ENCODE measurements at regions not wholly inside any gene's neighbourhood (a gene's known extent, or its start where the extent isn't known, plus 50 kb on each side); places are given as distances from the start of the nearest gene placed in this dataset.

DNA sequence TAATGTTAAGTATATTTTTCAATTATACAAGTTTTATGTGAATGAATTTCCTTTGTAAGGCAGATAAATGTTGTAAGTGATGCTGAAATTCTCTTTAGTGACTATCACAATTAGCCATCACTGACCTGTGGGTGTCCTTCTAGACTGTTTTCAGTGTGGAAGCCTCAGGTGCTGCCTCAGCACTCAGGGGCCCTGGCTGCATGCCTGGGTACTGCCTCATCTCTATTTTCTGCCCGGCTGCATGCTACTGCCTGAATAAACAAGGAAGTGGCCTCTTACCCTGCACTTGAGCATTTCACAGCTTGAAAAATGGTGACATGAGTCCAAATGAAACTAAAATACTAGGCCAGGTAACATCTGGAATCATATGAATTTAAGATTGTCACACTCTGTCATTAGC, 787.6 kb upstream of the SALL3 start:
- intact Hi-C loops (cut with micrococcal nuclease) = no loop called here

DNA sequence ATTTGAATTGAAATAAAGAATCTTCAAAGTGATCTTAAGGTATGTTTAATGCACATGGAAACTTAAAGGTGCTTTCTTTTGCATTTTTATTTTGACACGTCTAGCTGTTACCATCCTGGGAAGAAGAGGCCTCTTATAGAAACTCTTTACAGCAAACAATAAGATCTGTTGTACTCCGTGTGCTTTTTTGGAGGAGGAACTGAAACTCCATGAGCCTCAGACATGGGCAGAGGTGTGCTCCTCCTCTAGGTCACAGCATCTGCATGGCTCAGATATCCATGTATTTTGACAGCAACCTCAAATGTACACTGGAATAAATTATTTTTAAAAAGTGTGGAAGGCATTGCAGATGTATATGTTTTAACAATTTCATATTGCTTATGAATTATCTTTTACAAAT, 783.3 kb upstream of the SALL3 start:
- intact Hi-C loops (cut with micrococcal nuclease) = no loop called here

DNA sequence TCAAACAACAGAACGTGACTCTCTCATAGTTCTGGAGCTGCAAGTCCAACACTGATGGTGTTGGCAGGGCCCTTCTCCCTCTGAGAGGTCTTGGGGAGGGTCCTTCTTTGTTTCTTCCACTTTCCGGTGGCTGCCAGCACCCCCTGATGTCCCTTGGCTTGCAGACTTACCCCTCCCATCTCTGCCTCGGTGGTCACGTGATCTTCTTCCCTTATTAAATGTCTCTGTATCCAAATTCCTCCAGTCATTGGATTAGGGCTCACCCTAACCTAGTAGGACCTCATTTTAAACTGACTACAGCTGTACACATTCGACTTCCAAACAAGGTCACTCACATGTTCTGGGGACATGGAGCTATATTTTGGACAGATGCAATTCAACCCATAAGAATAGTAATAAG, 780.6 kb upstream of the SALL3 start:
- intact Hi-C loops (cut with micrococcal nuclease) = no loop called here

DNA sequence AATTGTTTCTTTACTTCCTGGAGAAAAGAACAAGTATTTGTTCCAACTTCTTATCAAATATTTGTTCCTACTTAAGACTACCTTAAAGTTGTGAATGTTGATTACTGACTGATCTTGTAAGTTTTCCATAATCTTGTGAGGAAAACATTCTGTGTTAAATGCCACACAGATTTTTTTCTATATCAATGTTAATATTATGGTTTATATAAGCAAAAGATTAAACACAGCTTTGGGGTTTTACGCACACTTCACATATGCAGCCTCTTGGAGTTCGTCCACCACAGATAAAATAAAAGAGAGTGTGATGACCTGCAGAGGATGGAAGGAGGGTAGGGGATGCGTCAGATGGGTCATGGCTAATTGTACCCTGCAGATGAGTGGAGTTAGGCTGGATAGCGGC, 780.0 kb upstream of the SALL3 start:
- intact Hi-C loops (cut with micrococcal nuclease) = no loop called here

DNA sequence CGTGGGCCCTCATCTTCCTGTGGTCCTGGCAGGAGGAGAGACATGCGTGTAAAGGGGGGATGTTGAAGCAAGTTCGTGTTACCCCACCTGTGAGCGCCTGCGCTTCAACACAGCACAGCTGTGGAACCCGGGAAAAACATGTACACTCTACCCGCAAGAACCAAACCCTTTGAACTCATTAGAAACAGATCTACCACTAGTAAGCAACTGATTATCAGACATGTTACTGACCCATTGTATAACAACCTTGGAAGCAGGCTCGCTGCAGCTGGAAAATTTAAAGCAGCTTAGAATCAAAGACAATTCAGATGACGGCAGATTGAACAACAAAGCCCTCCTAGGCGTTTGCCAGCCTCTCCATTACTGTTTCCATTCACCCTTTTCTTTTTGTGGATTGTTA, 771.7 kb upstream of the SALL3 start:
- intact Hi-C loops (cut with micrococcal nuclease) = no loop called here

DNA sequence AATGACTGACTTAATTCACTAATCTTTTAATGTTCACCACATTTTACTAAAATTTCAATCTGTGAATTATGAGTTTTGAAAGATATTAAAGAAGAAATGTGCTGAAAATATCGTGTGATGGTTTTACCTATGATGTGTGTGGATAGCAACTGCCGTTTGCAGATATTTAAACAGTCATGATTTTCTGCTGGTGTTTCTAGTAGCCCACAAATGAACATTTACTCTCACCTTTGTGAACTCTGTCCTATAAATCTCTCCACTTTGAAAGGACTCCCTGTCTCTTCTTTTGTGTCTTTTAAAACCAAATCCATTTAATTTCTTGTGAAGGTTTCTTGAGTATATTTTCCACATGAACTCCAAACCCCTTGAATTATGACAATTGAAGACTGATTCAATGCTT, 771.2 kb upstream of the SALL3 start:
- intact Hi-C loops (cut with micrococcal nuclease) = no loop called here

DNA sequence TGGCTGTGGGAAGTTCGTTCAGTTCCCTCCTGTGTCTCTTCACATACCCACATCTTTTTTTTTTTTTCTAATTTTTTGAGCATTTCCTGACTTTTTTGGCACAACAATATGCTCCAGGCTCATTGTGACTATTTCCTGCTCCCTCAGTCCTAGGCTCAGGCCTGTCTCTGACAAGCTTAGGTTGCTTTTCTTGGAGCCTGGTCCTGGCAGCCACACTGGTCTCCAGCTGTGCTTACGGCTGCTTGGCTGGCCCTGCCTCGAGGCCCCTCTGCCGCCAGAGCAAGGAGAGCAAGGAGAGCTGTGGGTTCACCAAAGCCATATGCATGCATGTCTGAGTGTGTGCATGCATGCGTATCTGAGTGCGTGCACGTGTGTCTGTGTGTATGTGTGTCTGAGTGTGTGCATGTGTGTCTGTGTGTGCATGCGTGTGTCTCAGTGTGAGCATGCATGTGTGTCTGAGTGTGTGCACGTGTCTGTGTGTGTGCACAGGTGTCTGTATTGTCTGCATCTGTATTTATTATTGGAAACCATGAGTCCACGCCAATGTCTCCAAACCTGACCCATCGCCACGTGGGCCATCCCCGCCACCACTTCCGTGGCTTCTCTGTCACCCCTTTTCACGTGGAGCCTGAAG, 766.1 kb upstream of the SALL3 start:
- intact Hi-C loops (cut with micrococcal nuclease) = no loop called here

DNA sequence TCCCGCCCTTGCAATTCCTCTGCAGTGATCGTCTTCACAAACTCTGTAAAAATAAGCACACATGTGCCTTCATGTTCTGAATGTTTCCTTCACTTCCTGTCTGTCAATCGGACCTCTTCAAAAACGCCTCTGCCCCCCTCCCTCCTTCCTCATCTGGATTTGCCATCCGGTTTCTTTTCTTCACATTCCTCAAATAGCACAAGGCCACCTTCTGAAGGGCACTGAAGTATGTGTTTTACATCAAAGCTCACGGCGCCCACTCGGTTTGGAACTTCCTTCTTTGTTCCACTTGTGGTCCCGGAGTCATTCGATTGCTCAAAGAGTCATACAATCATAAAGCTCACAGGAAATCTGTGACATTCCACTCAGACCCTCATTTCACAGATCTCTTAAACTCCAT, 758.1 kb upstream of the SALL3 start:
- intact Hi-C loops (cut with micrococcal nuclease) = no loop called here

DNA sequence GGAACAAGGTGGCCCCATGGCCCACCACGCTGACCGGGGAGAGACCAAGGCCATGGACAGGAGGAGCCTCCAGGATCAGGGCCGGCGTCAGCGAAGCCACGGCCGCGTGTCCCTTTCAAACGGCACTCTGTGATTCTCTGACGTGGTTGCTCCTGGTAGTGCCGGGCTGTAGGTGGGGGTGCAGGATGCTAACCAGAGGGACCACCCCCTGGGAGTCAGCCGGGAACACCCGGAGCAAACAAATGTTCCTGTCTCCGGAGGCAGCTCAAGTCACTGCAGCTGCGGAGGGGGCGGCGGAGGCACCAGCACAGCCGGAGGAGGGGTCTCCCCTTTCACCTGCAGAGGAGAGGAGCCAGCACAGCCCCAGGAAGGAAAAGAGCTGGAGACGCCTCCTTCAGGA, 750.6 kb upstream of the SALL3 start:
- intact Hi-C loops (cut with micrococcal nuclease) = no loop called here

DNA sequence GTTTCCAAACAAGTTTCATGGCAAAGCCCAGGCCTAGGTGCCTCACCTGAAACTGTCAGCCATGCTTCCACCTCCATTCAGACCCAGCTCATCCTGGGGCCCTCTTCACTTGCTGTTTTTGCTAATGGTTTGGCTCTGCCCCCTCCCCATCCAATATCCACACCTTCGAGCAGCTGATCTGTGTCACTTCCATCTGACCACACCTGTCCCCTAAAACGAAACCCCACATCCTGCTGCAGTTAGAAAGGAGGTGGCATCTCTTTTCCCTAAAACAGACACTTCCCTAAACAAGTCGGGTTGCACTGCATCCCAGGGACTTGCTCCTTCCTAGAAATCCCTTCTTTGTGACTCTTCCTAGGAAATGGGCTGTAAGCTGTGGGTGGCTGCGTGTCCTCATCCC, 748.7 kb upstream of the SALL3 start:
- intact Hi-C loops (cut with micrococcal nuclease) = no loop called here

DNA sequence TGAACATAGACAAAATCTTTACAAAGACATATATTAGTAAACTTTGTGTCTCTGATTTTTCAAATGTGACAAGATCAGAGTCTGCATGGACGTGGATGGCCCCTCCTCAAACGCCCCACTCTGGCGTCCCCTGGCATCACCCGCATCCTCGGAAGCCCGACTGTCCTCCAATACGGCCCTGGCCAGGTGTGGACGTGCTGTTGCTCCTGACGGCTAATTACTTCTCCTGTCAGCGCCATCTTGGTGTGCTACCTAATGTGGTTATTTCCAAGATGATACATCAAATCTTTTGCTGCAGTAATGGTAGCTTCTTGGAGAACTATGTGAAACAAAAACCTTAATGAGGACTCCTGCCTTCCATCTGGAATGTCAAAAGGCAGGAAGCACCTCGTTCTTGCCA, 747.4 kb upstream of the SALL3 start:
- intact Hi-C loops (cut with micrococcal nuclease) = no loop called here

DNA sequence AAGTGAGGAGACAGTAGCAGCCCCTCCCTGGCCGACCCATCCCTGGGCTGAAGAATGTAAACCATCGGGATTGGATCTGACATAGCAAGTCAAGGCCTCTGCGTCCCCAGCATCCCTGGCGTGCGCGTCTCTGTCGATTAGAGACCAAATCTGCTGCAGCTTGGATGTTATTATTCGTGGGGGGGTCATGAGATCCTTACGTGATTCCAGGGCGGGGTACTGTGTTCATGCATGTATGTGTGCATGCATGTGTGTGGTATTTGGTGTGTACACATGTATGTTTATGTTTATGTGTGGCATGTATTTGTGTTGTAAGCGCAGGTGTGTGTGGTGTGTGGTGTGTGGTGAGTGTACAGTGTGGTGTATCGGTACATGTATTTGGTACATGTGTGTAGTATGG, 741.8 kb upstream of the SALL3 start:
- intact Hi-C loops (cut with micrococcal nuclease) = no loop called here

DNA sequence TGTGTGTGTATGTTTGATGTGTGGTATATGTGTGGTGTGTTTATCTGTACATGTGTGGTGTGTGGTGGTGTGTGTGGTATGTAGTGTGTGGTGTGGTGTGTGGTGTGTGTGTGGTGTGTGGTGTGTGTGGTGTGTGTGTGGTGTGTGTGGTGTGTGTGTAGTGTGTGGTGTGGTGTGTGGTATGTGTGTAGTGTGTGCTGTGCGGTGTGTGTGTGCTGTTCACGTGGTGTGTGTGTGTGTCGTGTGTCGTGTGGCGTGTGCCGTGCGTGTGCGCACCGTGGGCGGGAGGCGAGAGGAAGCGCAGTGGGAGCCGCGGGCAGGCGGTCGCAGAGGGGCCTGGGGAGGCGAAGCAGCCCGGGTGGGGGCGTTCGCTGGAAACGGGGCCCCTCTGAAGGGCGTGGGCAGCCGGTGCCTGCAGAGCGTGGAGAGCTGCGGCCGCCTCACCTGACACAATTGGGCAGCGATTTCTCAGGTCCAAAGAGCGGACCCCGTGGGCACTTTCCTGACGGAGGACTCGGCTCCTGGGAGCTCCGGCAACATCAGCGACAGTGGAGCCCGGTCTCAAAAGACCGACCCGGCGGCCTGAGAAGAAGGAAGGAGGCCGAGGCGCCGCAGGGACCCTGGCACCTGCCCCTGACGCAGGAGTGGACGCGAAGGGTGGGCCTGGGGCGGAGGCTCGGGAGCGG, 741.1 kb upstream of the SALL3 start:
- intact Hi-C loops (cut with micrococcal nuclease) = no loop called here

DNA sequence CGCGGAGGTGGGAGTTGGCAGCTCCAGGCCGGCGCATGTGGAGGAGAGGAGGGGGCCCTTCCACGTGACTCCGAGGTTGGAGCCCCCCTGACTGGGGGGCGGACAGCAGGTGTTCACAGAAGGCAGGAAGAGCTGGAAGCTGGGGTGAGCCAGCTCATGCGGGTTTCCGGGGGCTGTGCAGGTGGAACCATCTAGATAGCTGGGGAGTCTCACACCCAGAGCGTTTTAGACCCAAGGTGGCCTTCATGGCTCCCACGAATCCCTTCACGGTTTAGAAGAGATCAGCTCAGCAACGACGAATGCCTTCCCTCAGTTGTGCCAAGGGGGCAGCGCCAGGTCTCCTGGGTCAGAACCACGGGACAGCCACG, 740.5 kb upstream of the SALL3 start:
- intact Hi-C loops (cut with micrococcal nuclease) = no loop called here

DNA sequence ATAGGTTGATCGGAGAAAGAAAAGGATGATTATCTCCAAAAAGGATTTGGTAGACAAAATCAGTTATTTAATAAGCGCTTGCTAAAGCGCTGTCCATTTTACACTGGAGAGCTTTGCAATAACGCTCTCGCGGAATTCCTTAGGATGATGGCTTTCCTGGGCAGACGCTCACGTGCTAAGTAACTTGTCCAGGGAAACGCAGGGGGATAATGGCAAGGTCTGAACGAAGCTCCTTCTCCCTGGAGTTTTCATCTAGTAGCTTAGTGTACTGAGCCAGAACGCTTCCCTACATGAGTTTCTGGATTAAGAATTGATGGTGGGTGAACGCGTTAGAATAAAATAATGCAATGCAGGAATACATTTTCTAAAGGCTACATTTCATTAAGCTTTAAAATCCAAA, 739.5 kb upstream of the SALL3 start:
- intact Hi-C loops (cut with micrococcal nuclease) = no loop called here

DNA sequence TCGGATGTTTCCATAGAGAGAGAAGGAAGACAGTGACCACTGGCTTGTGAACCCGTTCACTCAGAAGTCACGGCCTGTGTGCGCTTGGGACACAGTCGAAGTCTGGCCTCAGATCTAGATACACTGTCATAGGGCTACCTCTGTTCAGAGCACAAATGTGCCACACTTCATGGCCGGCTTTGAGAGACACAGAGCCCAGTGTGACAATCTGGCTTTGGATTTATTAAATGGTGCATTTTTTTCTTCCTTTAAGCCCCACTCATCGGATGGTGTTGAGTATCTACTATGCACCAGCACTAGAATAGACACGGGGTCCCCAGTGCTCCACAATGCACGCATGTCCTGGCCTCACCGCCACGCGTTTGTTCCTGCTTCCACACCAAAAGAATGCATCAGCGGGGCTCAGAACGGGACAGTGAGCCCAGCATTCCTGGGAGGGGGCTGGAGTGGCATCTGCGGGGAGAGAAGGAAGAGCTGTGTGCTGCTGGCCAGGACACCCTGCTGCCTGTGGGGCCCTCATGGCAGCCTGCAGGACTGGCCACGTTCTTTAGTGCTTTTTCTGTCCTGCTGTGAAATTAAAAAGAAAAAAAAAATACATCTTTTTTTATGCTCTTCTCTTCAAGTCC, 738.9 kb upstream of the SALL3 start:
- intact Hi-C loops (cut with micrococcal nuclease) = no loop called here

DNA sequence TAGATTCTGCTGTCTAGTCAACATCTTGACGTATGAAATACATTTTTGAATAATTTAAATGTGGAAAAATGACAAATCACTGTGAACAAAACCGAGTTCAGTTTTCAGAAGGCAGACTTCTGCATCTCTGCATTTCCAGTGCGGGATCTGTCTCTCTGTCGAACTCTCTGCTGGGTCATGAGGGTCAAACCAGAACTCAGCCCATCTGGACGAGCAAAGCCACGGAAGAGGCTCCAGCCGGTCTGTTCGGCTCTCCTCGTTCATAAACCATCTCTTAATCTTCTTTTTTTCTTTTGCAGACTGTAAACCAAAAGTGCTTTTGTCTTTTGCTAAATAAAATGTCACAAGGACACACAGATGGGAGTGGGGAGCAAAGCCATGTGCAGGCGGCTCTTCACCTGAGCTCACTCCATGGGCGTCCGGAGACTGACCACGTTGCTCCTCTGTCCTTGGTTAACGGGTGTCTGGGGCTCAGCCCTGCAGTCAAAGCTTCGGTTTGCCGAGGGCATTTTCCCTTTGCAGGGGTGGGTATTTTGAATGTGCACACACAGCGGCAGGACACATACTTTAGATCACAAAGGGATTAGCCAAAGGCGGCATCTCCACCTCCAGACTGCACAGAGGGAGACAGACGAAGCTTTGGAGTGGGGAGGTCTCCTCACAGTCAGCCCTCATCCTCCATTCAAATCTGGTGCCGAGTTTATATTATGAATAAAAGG, 737.9 kb upstream of the SALL3 start:
- intact Hi-C loops (cut with micrococcal nuclease) = no loop called here

DNA sequence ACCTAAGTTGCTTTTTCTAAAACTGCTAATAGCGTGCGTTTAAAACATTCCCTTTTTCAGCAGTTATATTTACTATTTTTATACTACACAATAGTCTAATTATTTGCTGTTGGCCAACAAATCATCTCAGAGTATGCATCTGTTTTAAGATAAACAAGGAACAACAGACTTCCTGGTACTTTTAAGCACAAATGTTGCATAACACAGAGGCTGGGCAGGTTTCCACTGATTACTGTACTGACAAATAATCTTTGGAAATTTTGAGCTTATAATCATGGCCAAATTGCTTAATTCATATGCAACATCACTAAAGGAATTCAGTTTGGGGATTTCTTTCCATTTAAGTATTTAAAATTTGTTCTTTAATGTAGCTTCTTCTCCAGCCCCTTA, 737.4 kb upstream of the SALL3 start:
- intact Hi-C loops (cut with micrococcal nuclease) = no loop called here

DNA sequence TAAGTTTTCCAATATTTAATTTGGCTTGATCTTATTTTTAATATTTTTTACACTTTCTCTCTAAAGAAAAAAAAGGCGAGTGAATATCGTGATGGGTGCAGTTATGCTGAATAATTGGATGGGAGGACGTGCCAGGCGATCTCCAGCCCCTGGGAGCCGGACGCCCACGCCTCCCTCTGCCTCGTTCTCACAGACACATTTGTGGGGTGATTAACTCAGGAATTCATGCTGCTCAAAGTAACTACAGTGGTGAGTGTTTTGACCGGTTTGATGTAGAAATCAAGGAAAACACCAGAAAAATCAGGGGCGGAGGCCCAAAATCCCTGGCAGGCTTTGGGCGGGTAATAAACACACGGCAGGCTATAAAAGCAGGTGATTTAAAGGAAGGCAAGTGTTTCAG, 736.8 kb upstream of the SALL3 start:
- intact Hi-C loops (cut with micrococcal nuclease) = no loop called here

DNA sequence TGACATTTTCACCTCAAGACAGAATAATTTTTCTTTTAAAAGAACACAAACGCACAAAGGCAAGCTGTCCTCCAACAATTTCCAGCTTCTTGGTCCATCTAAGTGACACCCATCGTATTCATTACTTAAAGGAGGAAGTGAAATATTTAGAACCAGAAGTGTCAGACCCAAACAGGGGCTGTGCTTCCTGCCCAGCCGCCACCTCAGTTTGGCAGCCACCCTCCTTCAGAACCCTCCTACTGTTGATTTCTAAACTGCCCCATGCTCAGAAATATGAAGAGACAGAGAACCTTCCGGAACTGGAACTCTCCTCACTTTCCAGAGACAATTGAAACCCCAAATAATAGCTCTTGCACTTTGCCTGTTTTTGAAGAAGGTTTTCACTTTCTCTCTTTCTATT, 734.8 kb upstream of the SALL3 start:
- intact Hi-C loops (cut with micrococcal nuclease) = no loop called here

DNA sequence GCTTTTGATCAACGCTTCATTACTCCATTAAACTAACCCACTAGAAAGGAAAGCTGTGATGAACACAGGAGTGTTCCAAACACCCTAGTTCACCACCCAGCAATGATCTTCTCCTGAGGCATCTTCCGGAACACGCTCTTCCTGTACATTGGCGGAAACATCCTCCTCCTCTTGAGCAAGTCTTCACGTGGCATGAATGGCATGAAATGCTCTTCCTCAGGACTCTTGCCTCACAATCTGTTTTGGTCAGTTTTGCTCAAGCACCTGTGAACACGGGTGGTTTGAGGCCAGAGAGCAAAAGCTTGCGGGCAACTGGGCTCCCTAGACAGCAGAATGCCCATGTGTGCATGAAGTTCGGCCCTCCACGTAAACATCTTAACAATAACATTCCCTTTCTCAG, 734.2 kb upstream of the SALL3 start:
- intact Hi-C loops (cut with micrococcal nuclease) = no loop called here

DNA sequence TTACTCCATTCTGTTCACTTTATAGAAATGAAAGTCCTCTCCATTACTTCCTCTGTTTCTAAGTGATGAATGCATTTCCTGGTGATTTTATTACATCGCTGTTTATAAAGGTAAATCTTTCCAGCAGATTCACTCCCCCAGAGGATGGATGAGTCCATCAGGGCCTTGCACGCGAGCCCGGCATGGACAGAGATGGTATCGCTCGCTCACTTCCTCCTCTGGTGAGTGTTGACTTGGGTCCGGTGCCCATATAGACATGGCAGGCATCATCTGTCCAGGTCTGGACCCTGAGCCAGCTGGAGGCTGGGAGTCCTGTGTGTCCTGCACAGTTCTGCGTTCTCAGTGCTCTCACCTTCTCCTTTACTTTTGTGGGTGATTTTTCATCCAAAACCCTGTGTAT, 733.6 kb upstream of the SALL3 start:
- intact Hi-C loops (cut with micrococcal nuclease) = no loop called here

DNA sequence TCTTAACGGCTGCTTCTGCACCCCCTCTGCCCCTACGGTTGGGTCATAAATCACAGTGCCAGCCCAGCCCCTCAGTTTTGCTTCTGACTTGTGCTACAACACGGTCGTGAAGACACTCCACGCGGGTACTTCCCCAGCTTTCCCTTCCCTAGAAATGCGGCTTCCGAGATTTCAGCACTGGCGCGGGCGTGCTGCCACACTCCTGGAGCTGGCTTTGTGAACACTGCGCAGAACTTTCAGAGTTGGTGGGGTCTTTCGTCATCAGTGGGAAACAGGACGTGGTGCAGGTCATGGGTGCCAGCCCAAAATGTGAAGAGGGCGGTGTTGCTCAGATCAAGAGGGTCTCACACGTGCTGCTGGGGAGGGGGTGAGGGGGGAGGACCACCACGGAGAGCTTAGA, 733.0 kb upstream of the SALL3 start:
- intact Hi-C loops (cut with micrococcal nuclease) = no loop called here

Measured in T-helper 2 cell treated with Interferon-gamma antibody and Interleukin-4, amounts not matched to agents 100 ng/mL and 5 ng/mL, for 36 hours (primary cell).